ENCODE measurements at regions not wholly inside any gene's neighbourhood (a gene's known extent, or its start where the extent isn't known, plus 50 kb on each side); places are given as distances from the start of the nearest gene placed in this dataset.

- no peaks in the 10 kb centered on the region for H3K36me3 ChIP-seq (ENCODE audit: low read depth)
- H2AFZ ChIP-seq, result no peak overlapping the region
- no peaks in the 10 kb centered on the region for H3F3A ChIP-seq (ENCODE audit: insufficient read depth, low read depth)
- TF ChIP-seq, protein P1, sequence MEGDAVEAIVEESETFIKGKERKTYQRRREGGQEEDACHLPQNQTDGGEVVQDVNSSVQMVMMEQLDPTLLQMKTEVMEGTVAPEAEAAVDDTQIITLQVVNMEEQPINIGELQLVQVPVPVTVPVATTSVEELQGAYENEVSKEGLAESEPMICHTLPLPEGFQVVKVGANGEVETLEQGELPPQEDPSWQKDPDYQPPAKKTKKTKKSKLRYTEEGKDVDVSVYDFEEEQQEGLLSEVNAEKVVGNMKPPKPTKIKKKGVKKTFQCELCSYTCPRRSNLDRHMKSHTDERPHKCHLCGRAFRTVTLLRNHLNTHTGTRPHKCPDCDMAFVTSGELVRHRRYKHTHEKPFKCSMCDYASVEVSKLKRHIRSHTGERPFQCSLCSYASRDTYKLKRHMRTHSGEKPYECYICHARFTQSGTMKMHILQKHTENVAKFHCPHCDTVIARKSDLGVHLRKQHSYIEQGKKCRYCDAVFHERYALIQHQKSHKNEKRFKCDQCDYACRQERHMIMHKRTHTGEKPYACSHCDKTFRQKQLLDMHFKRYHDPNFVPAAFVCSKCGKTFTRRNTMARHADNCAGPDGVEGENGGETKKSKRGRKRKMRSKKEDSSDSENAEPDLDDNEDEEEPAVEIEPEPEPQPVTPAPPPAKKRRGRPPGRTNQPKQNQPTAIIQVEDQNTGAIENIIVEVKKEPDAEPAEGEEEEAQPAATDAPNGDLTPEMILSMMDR (conservative IDR thresholded peaks at IDR 0.05), result no peak
- no peak for TF ChIP-seq EZH2 (IDR thresholded peaks at IDR 0.05; ENCODE audit: low read depth)
- H3K9me3 ChIP-seq (ENCODE audit: insufficient read depth, low read depth), result no peaks in the 10 kb centered on the region
- no peak overlapping the region for H3K4me2 ChIP-seq
- no peak overlapping the region for H3K4me3 ChIP-seq
- H4K20me1 ChIP-seq (ENCODE audit: insufficient read depth), result no peaks in the 10 kb centered on the region
- no peaks in the 10 kb centered on the region for H3K27me3 ChIP-seq (ENCODE audit: insufficient read depth, low read depth)
- intact Hi-C loops (cut with micrococcal nuclease; ENCODE audit: unreplicated experiment), result no loop called here
- H3K9me2 ChIP-seq (ENCODE audit: insufficient read depth), result no peaks in the 10 kb centered on the region
- H3K79me2 ChIP-seq (ENCODE audit: low read depth), result no peaks in the 10 kb centered on the region
- no peak overlapping the region for H3K27ac ChIP-seq
- BruUV-seq (replicated peaks), result no TSS peak
- no peaks in the 10 kb centered on the region for H3K4me1 ChIP-seq (replicated peaks; ENCODE audit: insufficient read depth)
- POLR2A ChIA-PET (ENCODE audit: unreplicated experiment), result no interaction called here
- CTCF ChIA-PET, result no interaction called here
- no peak for DNase-seq
These were observed 117.7 kb upstream of the TMEM106B start for GRCh38 chr7:12093365-12093764.

DNA sequence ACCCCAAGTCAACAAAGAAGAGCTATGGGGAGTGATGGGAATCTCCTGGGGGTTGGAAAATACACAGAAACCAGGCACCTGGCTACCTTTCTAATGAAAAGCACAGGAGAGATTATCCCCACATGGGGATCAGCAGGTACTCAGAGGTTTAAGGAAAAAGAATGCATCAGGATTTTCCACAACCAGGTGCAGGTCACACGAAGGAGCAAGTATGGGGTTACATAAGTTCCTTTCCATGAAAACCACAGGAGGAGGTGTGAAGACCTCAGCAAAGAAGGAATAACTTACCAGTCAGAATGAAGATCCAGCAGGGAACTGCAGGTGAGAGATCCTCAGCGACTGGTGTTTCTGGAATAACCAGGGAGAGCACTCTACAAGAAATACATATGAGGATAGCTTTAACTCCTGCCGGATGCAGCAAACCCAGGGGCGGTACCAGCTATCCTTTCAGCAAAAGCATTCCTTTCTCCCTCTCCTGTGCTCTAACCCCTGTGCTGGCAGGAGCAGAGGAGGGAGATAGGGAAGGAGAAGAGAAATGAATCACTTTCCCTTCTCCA lies 116.7 kb upstream of the TMEM106B start:
- no peak overlapping the region for H3K27ac ChIP-seq
- CTCF ChIA-PET, result interaction anchor here (0.6 kb wide), 1 partner anchor 342 kb away, joined by 4 read pairs; no protein-coding TSS in a partner anchor
- DNase-seq, result no peak

DNA sequence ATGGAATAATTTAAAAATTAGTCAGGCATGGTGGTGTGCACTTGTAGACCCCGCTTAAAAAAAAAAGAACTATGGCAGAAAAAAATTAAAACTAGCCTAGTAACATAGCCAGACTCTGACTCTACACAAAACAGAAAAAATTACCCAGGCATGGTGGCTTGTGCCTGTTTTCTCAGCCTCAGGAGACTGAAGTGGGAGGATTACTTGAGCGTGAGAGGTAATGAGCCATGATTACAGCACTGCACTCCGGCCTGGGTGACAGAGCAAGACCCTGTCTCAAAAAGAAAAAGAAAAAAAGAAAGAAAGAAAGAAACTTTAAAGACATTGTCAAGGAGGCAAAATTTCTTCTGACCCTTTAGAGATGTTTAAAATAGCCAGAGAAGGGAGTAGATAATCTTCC lies 109.0 kb upstream of the TMEM106B start:
- ChIA-PET CTCF (no interaction called here), POLR2A (ENCODE audit: unreplicated experiment) (no interaction called here)
- no peak for DNase-seq
- Histone ChIP-seq H3K27me3 (ENCODE audit: insufficient read depth, low read depth) (no peaks in the 10 kb centered on the region), H3K27ac (no peak overlapping the region), H3K79me2 (ENCODE audit: low read depth) (no peaks in the 10 kb centered on the region), H3F3A (ENCODE audit: insufficient read depth, low read depth) (no peaks in the 10 kb centered on the region), H3K9me3 (ENCODE audit: insufficient read depth, low read depth) (0 out of 2 replicates have a peak, but pooled peaks cover 4% of the 10 kb centered on the region), H3K4me2 (no peak overlapping the region), H3K4me1 (replicated peaks; ENCODE audit: insufficient read depth) (no peaks in the 10 kb centered on the region), H3K36me3 (ENCODE audit: low read depth) (no peaks in the 10 kb centered on the region), H4K20me1 (ENCODE audit: insufficient read depth) (no peaks in the 10 kb centered on the region), H3K9me2 (ENCODE audit: insufficient read depth) (peaks cover 4% of the 10 kb centered on the region; the same call in 1 of the 2 replicates), H3K4me3 (no peak overlapping the region), H2AFZ (no peak overlapping the region)
- intact Hi-C loops (cut with micrococcal nuclease; ENCODE audit: unreplicated experiment), result no loop called here
- no TSS peak for BruUV-seq (replicated peaks)
- TF ChIP-seq EZH2 (IDR thresholded peaks at IDR 0.05; ENCODE audit: low read depth), result no peak
- TF ChIP-seq, protein P1 (conservative IDR thresholded peaks at IDR 0.05), result no peak

More for the DNA sequence above, 116.7 kb upstream of the TMEM106B start:
- no peaks in the 10 kb centered on the region for H3K4me1 ChIP-seq (replicated peaks; ENCODE audit: insufficient read depth)
- no peak overlapping the region for H3K4me3 ChIP-seq
- peak overlapping the region; percentile 22; the same call in 1 of the 2 replicates for H2AFZ ChIP-seq
- no peaks in the 10 kb centered on the region for H3K9me2 ChIP-seq (ENCODE audit: insufficient read depth)
- H3K36me3 ChIP-seq (ENCODE audit: low read depth), result no peaks in the 10 kb centered on the region
- intact Hi-C loops (cut with micrococcal nuclease; ENCODE audit: unreplicated experiment), result no loop called here
- no peaks in the 10 kb centered on the region for H3K79me2 ChIP-seq (ENCODE audit: low read depth)
- no peaks in the 10 kb centered on the region for H3F3A ChIP-seq (ENCODE audit: insufficient read depth, low read depth)
- BruUV-seq (replicated peaks), result no TSS peak
- POLR2A ChIA-PET (ENCODE audit: unreplicated experiment), result no interaction called here
- no peaks in the 10 kb centered on the region for H4K20me1 ChIP-seq (ENCODE audit: insufficient read depth)
- 0 out of 2 replicates have a peak, but pooled peaks cover 4% of the 10 kb centered on the region for H3K9me3 ChIP-seq (ENCODE audit: insufficient read depth, low read depth)
- H3K4me2 ChIP-seq, result no peak overlapping the region
- no peaks in the 10 kb centered on the region for H3K27me3 ChIP-seq (ENCODE audit: insufficient read depth, low read depth)
- no peak for TF ChIP-seq EZH2 (IDR thresholded peaks at IDR 0.05; ENCODE audit: low read depth)
- TF ChIP-seq, protein P1 (conservative IDR thresholded peaks at IDR 0.05), result no peak

All from PC-9 (cell line).